HCT116 (cell line): ENCODE measurements at regions not wholly inside any gene's neighbourhood (a gene's known extent, or its start where the extent isn't known, plus 50 kb on each side); places are given as distances from the start of the nearest gene placed in this dataset.

Experiments
- ATAC-seq: fragments of 200-7000 bp; cut with Tn5 transposase; 2 replicates; pipeline ENCODE4 v1.9.1; 2020; ENCODE audit warnings: mild to moderate bottlenecking, moderate library complexity
- BruUV-seq: library from RNA; stranded (reverse); fragments of 400-500 nt; replicated peaks from 2 replicates; lab custom pipeline; 2021; lab: Mats Ljungman, UMichigan
- CTCF ChIA-PET: fragments of 300-600 bp; sonication (Branson Sonifier 250); formaldehyde crosslinking; loops from one replicate; lab custom pipeline; 2021; ENCODE audit warnings: antibody characterized with exemption; lab: Charles Lee
- POLR2A ChIA-PET: fragments of 300-600, 350-600 bp; sonication (Branson Sonifier 250); formaldehyde crosslinking; loops from one replicate; lab custom pipeline; 2021; ENCODE audit warnings: antibody characterized with exemption; lab: Charles Lee
- RAD21 ChIA-PET, 2 experiments: fragments of 300-600 bp; sonication (Branson Sonifier 250); formaldehyde crosslinking; loops; one replicate each; lab custom pipeline; 2023; ENCODE audit warnings: low total read pairs in 2 of 2; ENCODE audit not compliant: uncharacterized antibody in 2 of 2, unreplicated experiment in 2 of 2, low non-redundant PET in 1 of 2; lab: Charles Lee
- DNase-seq: peaks from one replicate; pipeline ENCODE4 v3.0.0-alpha.2; 2010; ENCODE audit warnings: low read depth, low spot score
- H2AFZ ChIP-seq: fragments of 200-600 bp; shearing (Covaris generic), sonication (generic); 2 replicates; pipeline ENCODE4 v1.6.1; 2017; ENCODE audit warnings: low read depth, mixed run types, mixed read lengths, antibody characterized with exemption, low read length; ENCODE audit not compliant: poor library complexity, severe bottlenecking
- H3K27ac ChIP-seq: 2 replicates; pipeline ENCODE4 v1.5.1; 2012; ENCODE audit warnings: low read depth, low read length
- H3K27me3 ChIP-seq: fragments of 200-600 bp; sonication (generic); 2 replicates; pipeline ENCODE4 v1.6.1; 2016; ENCODE audit warnings: mixed run types, low read length, mixed read lengths; ENCODE audit not compliant: insufficient read depth
- H3K36me3 ChIP-seq, 2 experiments: fragments of 200-500 bp in 1 of 2; fragments of 200-600 bp in 1 of 2; sonication (Bioruptor generic) in 1 of 2; sonication (generic) in 1 of 2; 2 replicates each; pipeline versions ENCODE4 v1.5.1 to v1.6.1; 2014 to 2016; ENCODE audit warnings: low read length in 2 of 2, inconsistent platforms in 1 of 2, mixed read lengths in 1 of 2, mixed run types in 1 of 2; ENCODE audit not compliant: insufficient read depth in 2 of 2, control insufficient read depth in 1 of 2
- H3K4me1 ChIP-seq, 2 experiments: fragments of 200-600 bp in 1 of 2; sonication (generic) in 1 of 2; 2 replicates each; pipeline versions ENCODE4 v1.5.1 to v1.6.1; 2012 to 2017; ENCODE audit warnings: low read length in 2 of 2, inconsistent platforms in 1 of 2, mild to moderate bottlenecking in 1 of 2, mixed read lengths in 1 of 2, mixed run types in 1 of 2, moderate library complexity in 1 of 2; ENCODE audit not compliant: insufficient read depth in 2 of 2, control insufficient read depth in 1 of 2
- H3K4me2 ChIP-seq: fragments of 200-600 bp; sonication (generic); 2 replicates; pipeline ENCODE4 v1.6.1; 2017; ENCODE audit warnings: mixed run types, low read length, mixed read lengths
- H3K4me3 ChIP-seq, 2 experiments: fragments of 200-600 bp in 1 of 2; sonication (generic) in 1 of 2; replicated peaks in 1 of 2; 2 replicates each; pipeline ENCODE4 v1.5.1; 2011 to 2016; ENCODE audit warnings: low read length in 2 of 2, control low read depth in 1 of 2, low read depth in 1 of 2, mild to moderate bottlenecking in 1 of 2, mixed read lengths in 1 of 2, mixed run types in 1 of 2
- H3K79me2 ChIP-seq: fragments of 200-600 bp; sonication (generic); 2 replicates; pipeline ENCODE4 v1.6.1; 2017; ENCODE audit warnings: mild to moderate bottlenecking, mixed run types, low read length, moderate library complexity, mixed read lengths; ENCODE audit not compliant: insufficient read depth
- H3K9ac ChIP-seq: fragments of 200-600 bp; sonication (generic); 2 replicates; pipeline ENCODE4 v1.6.1; 2016; ENCODE audit warnings: low read length, mixed read lengths
- H3K9me2 ChIP-seq: fragments of 200-600 bp; sonication (generic), shearing (Covaris generic); 2 replicates; pipeline ENCODE4 v1.6.1; 2017; ENCODE audit warnings: mixed run types, mild to moderate bottlenecking, moderate library complexity; ENCODE audit not compliant: insufficient read depth
- H3K9me3 ChIP-seq, 2 experiments: fragments of 200-500 bp in 1 of 2; fragments of 200-600 bp in 1 of 2; sonication (Bioruptor generic) in 1 of 2; sonication (generic) in 1 of 2; 2 replicates each; pipeline ENCODE4 v1.6.1; 2014 to 2017; ENCODE audit warnings: low read length in 2 of 2, mixed read lengths in 2 of 2, inconsistent platforms in 1 of 2, low read depth in 1 of 2, mild to moderate bottlenecking in 1 of 2, mixed run types in 1 of 2, moderate library complexity in 1 of 2; ENCODE audit not compliant: control insufficient read depth in 1 of 2, insufficient read depth in 1 of 2
- H4K20me1 ChIP-seq: fragments of 200-600 bp; sonication (generic), shearing (Covaris generic); 2 replicates; pipeline ENCODE4 v1.6.1; 2017; ENCODE audit warnings: mixed run types, mild to moderate bottlenecking, moderate library complexity; ENCODE audit not compliant: insufficient read depth
- CEBPB ChIP-seq: IDR thresholded peaks from 2 replicates; pipeline ENCODE4 v1.6.1; 2012; ENCODE audit warnings: low read depth
- EZH2 ChIP-seq: fragments of 200-600 bp; sonication (generic); IDR thresholded peaks from 2 replicates; pipeline ENCODE4 v1.6.1; 2017; ENCODE audit warnings: antibody characterized with exemption, mixed run types
- FOSL1 ChIP-seq: IDR thresholded peaks from 2 replicates; pipeline ENCODE4 v1.6.1; 2012; ENCODE audit warnings: low read depth
- JUND ChIP-seq: IDR thresholded peaks from 2 replicates; pipeline ENCODE4 v1.6.1; 2012
- RAD21 ChIP-seq: IDR thresholded peaks from 2 replicates; pipeline ENCODE4 v1.6.1; 2012; ENCODE audit warnings: low read depth, mild to moderate bottlenecking
- SIN3A ChIP-seq: IDR thresholded peaks from 2 replicates; pipeline ENCODE4 v1.6.1; 2012; ENCODE audit warnings: low read depth
- SP1 ChIP-seq: IDR thresholded peaks from 2 replicates; pipeline ENCODE4 v1.6.1; 2012; ENCODE audit warnings: low read depth
- YY1 ChIP-seq: IDR thresholded peaks from 2 replicates; pipeline ENCODE4 v1.6.1; 2011; ENCODE audit warnings: low read length, low read depth, moderate library complexity, mild to moderate bottlenecking; ENCODE audit not compliant: insufficient replicate concordance; ENCODE audit errors: extremely low read depth
- ZFX ChIP-seq: fragments of 450-650 bp; IDR thresholded peaks from 2 replicates; pipeline ENCODE4 v1.6.1; 2017
- ZNF274 ChIP-seq: fragments of 200-500 bp; sonication (Bioruptor generic); IDR thresholded peaks from 2 replicates; pipeline ENCODE4 v1.6.1; 2014; ENCODE audit warnings: mild to moderate bottlenecking, low read depth, low read length, inconsistent platforms
- intact Hi-C: fragments of 100-400 bp; cut with micrococcal nuclease; formaldehyde crosslinking; loops from 2 replicates; pipeline ENCODE4 v1.10.0; 2022
- TF ChIP-seq, protein P1 (sequence below), 3 experiments: fragments of 200-600 bp in 1 of 3; sonication (generic) in 1 of 3; IDR thresholded peaks in 2 of 3; conservative IDR thresholded peaks in 1 of 3; 2 replicates each; pipeline ENCODE4 v1.5.1; 2012 to 2017; ENCODE audit warnings: low read depth in 2 of 3, low read length in 2 of 3, antibody characterized with exemption in 1 of 3, borderline replicate concordance in 1 of 3, control low read depth in 1 of 3, mild to moderate bottlenecking in 1 of 3, mixed read lengths in 1 of 3, mixed run types in 1 of 3, moderate library complexity in 1 of 3; ENCODE audit not compliant: insufficient read depth in 1 of 3
- TF ChIP-seq, protein P2 (sequence below): IDR thresholded peaks from 2 replicates; pipeline ENCODE4 v1.6.1; 2012; ENCODE audit warnings: low read depth
- TF ChIP-seq, protein P3 (sequence below): IDR thresholded peaks from 2 replicates; pipeline ENCODE4 v1.6.1; 2012

DNA sequence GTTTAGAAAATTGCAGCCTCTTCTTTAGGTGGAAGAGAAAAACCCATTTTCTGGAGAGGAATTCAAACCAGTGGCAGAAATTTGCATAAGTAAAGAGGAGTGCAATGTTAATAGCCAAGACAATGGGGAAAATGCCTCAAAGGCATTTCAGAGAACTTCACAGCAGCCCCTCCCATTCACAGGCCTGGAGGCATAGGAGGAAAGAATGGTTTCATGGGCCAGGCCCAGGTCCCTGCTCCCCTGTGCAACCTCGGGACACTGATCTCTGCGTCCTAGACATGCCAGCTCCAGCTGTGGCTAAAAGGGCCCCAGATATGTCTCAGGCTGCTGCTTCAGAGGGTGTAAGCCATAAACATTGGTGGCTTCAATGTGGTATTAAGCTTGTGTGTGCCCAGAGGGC lies 161.8 kb upstream of the CENPE start:
- no peak overlapping the region for H2AFZ ChIP-seq
- H3K9me2 ChIP-seq = no peaks in the 10 kb centered on the region
- DNase-seq (no peak), ATAC-seq (no peak)
- H3K27me3 ChIP-seq = no peaks in the 10 kb centered on the region
- H3K9me3 ChIP-seq = peaks cover 4 to 11% of the 10 kb centered on the region in 2 experiments; a peak in 2 of 4 replicates
- H3K9ac ChIP-seq = no peak overlapping the region
- H3K4me1 ChIP-seq = no peaks in the 10 kb centered on the region
- H3K79me2 ChIP-seq = no peaks in the 10 kb centered on the region
- POLR2A ChIA-PET = no interaction called here
- no peaks in the 10 kb centered on the region for H4K20me1 ChIP-seq
- TF ChIP-seq, protein P1, sequence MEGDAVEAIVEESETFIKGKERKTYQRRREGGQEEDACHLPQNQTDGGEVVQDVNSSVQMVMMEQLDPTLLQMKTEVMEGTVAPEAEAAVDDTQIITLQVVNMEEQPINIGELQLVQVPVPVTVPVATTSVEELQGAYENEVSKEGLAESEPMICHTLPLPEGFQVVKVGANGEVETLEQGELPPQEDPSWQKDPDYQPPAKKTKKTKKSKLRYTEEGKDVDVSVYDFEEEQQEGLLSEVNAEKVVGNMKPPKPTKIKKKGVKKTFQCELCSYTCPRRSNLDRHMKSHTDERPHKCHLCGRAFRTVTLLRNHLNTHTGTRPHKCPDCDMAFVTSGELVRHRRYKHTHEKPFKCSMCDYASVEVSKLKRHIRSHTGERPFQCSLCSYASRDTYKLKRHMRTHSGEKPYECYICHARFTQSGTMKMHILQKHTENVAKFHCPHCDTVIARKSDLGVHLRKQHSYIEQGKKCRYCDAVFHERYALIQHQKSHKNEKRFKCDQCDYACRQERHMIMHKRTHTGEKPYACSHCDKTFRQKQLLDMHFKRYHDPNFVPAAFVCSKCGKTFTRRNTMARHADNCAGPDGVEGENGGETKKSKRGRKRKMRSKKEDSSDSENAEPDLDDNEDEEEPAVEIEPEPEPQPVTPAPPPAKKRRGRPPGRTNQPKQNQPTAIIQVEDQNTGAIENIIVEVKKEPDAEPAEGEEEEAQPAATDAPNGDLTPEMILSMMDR (IDR thresholded peaks at IDR 0.05 in 2 of 3, conservative IDR thresholded peaks at IDR 0.05 in 1 of 3; ENCODE audit: borderline replicate concordance in 1 of 3, insufficient read depth in 1 of 3, low read depth in 2 of 3, low read length in 2 of 3) = no peak
- TF ChIP-seq JUND = no peak
- TF ChIP-seq FOSL1 = no peak
- TF ChIP-seq SP1 = no peak
- no peak for TF ChIP-seq EZH2
- no peak for TF ChIP-seq ZNF274
- no peak for TF ChIP-seq CEBPB
- TF ChIP-seq ZFX = no peak
- TF ChIP-seq YY1 = no peak
- no peak for TF ChIP-seq SIN3A
- no peak for TF ChIP-seq RAD21
- TF ChIP-seq, protein P2, sequence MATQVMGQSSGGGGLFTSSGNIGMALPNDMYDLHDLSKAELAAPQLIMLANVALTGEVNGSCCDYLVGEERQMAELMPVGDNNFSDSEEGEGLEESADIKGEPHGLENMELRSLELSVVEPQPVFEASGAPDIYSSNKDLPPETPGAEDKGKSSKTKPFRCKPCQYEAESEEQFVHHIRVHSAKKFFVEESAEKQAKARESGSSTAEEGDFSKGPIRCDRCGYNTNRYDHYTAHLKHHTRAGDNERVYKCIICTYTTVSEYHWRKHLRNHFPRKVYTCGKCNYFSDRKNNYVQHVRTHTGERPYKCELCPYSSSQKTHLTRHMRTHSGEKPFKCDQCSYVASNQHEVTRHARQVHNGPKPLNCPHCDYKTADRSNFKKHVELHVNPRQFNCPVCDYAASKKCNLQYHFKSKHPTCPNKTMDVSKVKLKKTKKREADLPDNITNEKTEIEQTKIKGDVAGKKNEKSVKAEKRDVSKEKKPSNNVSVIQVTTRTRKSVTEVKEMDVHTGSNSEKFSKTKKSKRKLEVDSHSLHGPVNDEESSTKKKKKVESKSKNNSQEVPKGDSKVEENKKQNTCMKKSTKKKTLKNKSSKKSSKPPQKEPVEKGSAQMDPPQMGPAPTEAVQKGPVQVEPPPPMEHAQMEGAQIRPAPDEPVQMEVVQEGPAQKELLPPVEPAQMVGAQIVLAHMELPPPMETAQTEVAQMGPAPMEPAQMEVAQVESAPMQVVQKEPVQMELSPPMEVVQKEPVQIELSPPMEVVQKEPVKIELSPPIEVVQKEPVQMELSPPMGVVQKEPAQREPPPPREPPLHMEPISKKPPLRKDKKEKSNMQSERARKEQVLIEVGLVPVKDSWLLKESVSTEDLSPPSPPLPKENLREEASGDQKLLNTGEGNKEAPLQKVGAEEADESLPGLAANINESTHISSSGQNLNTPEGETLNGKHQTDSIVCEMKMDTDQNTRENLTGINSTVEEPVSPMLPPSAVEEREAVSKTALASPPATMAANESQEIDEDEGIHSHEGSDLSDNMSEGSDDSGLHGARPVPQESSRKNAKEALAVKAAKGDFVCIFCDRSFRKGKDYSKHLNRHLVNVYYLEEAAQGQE = no peak
- TF ChIP-seq, protein P3, sequence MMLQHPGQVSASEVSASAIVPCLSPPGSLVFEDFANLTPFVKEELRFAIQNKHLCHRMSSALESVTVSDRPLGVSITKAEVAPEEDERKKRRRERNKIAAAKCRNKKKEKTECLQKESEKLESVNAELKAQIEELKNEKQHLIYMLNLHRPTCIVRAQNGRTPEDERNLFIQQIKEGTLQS = no peak
- CTCF ChIA-PET = no interaction called here
- H3K36me3 ChIP-seq = no peaks in the 10 kb centered on the region
- H3K4me3 ChIP-seq = no peak overlapping the region
- intact Hi-C loops = no loop called here
- no peak overlapping the region for H3K27ac ChIP-seq
- RAD21 ChIA-PET = no interaction called here
- BruUV-seq = no TSS peak
- no peak overlapping the region for H3K4me2 ChIP-seq
